ENCODE measurements at regions not wholly inside any gene's neighbourhood (a gene's known extent, or its start where the extent isn't known, plus 50 kb on each side); places are given as distances from the start of the nearest gene placed in this dataset.

DNA sequence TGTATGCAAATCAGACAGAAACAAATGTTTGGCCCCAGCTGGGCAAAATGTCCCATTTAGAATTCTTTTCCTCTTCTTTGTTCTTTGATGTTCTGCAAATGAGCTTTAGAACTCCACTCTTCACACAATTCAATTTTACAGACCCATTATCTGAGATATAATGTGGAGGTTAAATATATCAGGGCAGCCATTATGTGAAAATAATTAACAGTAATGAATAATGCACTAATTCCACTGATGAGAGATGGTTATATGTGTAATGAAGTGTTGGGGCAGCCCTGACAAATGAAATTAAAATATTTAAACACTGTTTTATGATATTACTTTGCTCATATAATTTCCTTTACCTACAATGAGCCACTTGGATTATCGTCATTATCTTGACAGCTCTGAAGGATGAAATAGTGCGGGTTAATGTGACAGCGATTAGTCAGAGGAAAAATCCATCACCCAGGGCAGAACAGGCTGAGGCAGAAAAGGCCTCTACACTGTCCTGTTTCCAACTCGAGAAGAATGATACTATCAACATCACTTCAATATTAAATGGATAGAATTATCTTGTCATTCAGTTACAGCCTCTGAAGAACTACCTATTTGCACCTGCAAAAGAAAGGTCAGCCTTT is 321.1 kb downstream of the RBM26 start:
- DNase-seq (ENCODE audit: low spot score) = no peak

DNA sequence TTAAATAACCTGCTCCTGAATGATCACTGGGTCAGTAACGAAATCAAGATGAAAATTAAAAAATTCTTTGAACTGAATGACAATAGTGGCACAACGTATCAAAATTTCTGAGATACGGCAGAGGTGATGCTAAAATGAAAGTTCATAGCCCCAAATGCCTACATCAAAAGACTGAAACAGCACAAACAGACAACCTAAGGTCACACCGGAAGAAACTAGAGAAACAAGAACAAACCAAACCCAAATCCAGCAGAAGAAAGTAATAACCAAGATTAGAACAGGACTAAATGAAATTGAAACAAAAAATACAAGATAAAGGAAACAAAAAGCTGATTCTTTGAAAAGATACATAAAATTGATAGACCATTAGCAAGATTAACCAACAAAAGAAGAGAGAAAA is 324.1 kb downstream of the RBM26 start:
- no peak for DNase-seq (ENCODE audit: low spot score)

- DNase-seq (ENCODE audit: low spot score) = no peak
Observed at GRCh38 chr13:79079351-79079839, 326.7 kb downstream of the RBM26 start.

GRCh38 chr13:79075703-79076102 is 330.4 kb downstream of the RBM26 start:
- no peak for DNase-seq (ENCODE audit: low spot score)

- DNase-seq (ENCODE audit: low spot score) = no peak
Observed at GRCh38 chr13:79070343-79070974, 335.6 kb downstream of the RBM26 start.

DNA sequence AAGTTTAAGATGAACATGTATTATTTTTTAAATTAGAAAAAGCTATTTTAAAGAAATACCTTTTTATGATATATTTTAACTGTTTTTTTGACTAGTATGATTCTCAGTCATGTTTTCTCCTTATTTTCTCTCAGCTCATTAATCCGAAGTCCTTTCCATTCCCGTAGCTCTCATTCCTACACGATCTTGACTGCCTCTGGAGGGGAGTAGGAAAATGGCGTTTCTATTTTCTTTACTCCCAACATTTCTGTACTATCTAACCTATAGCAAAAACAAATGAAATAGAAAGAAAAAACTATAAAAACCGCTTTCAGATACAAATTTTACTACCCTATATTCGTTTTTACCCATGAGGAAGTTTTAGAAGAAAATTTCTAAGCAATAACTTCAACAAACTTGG is 343.8 kb downstream of the RBM26 start:
- DNase-seq (ENCODE audit: low spot score) = no peak

DNA sequence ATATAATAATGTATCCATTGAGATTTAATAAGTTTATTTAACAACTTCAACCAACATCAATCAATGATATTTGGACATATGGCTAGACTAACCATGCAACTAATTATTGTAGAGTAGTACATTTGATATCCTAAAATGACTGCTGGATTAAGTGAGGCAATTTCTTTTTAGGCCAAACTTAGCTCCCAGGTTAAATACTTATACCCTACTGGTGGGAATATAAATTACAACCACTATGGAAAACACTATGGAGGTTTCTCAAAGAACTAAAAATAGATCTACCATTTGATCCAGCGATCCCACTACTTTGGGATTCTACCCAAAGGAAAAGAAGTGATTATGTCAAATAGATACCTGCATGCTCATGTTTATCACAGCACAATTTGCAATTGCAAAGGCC is 345.8 kb downstream of the RBM26 start:
- no peak for DNase-seq (ENCODE audit: low spot score)

DNA sequence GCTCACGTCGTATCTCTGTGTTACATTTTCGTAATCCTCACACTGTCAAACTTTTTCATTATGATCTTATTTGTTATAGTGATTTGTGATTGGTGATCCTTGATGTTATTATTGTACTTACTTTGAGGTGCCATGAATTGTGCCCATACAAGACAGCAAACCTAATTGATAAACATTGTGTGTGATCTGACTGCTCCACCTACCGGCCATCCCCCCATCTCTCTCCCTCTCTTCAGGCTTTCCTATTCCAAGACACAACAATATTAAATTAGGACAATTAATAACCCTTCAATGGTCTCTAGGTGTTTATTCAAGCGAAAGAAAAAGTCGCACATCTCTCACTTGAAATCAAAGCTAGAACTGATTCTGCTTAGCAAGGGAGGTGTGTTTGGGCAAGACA is 349.3 kb downstream of the RBM26 start:
- no peak for DNase-seq (ENCODE audit: low spot score)

GRCh38 chr13:79051472-79051871 is 354.6 kb downstream of the RBM26 start:
- DNase-seq (ENCODE audit: low spot score) = no peak

- DNase-seq (ENCODE audit: low spot score) = no peak
Observed at GRCh38 chr13:79044415-79044814, 361.6 kb downstream of the RBM26 start.

DNA sequence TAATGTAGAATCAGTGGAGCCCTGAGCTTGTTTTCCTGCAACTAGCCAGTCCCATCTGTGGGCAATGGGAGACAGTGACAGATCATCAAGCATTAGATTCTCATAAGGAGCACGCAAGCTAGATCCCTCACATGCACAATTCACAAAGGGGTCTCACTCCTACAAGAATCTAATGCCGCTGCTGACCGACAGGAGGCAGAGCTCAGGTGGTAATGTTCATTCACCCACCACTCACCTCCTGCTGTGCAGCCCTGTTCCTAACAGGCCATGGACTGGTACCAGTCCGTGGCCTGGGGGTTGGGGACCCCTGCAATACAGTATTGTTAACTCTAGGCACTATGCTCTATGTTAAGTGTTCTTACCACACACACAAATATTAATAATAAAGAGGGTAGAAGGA is 362.8 kb downstream of the RBM26 start:
- no peak for DNase-seq (ENCODE audit: low spot score)

DNA sequence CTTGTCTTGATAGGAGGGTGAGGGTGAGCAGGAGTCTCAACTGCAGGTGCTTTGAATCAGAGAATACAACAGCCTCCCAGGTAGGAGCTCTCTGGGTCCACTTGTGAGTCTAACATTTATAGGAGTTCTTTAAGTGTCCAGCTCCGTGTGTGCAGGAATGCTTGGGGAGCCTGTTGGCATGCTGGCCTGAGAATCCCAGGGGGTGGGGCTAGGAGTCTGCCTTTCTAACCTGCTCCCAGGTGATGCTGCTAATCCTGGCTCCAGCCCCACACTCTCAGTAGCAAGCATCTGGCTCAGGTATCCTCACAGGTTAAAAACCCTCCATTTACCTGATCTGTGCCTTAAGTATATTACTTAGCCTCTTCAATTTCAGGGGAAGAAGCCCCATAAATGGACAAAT is 368.9 kb downstream of the RBM26 start:
- DNase-seq (ENCODE audit: low spot score) = no peak

DNA sequence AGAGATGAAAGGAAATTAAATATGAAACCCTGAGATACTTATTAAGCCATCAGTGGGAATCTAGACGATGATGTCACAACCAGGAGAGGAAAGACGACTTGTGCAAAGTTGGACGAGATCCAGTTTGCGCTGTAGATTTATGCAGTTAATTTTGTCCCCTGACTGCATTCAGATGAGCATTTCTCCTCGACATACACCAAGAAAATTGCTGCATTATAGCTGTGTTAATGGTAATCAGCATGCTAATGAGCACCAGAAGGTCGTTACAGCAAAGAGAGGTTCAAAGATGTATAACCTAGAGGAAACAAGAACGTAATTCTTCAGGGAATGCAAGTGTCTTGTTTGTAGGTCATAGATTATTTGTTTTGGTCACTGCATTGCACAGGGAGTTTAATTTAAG is 371.7 kb downstream of the RBM26 start:
- DNase-seq (ENCODE audit: low spot score) = no peak

DNA sequence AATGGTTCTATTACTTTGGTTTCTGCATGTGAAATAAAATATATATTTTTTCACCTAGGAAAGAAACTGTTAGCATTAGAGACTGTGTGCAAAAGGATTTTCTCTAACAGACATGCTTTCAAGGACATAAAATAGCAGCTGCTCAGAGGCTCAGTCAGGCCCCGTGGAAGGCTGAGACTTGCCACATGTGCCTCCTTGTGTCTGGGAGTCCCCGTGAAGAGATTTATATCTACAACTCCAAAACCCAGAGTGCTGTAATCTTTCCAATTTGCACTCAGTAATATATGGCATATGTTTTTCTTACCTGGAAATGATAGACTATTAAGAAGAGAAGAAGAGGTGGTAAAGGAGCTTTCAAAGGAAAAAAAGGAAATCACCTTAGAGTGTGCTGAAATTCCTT is 371.6 kb upstream of the OBI1 start:
- no peak for DNase-seq (ENCODE audit: low spot score)

- DNase-seq (ENCODE audit: low spot score) = no peak
Observed at GRCh38 chr13:79018166-79018565, 359.2 kb upstream of the OBI1 start.

DNA sequence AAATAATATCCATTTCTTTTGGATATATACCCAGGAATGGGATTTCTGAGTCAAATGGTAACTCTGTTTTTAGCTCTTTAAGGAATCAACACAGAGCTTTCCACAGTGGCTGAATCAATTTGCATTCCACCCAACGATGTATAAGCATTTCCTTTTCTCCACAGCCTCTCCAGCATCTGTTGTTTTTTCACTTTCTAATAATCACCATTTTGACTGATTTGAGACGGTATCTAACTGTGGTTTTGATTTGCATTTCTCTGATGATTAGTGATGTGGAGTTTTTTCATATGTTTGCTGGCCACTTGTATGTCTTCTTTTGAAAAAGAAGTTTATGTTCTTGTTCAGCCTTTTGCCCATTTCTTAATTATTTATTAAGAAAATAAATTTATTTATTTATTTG is 352.2 kb upstream of the OBI1 start:
- DNase-seq (ENCODE audit: low spot score) = no peak

- no peak for DNase-seq (ENCODE audit: low spot score)
Observed at GRCh38 chr13:79003989-79004898, 345.3 kb upstream of the OBI1 start.

GRCh38 chr13:78999494-78999893 is 340.5 kb upstream of the OBI1 start:
- no peak for DNase-seq (ENCODE audit: low spot score)

DNA sequence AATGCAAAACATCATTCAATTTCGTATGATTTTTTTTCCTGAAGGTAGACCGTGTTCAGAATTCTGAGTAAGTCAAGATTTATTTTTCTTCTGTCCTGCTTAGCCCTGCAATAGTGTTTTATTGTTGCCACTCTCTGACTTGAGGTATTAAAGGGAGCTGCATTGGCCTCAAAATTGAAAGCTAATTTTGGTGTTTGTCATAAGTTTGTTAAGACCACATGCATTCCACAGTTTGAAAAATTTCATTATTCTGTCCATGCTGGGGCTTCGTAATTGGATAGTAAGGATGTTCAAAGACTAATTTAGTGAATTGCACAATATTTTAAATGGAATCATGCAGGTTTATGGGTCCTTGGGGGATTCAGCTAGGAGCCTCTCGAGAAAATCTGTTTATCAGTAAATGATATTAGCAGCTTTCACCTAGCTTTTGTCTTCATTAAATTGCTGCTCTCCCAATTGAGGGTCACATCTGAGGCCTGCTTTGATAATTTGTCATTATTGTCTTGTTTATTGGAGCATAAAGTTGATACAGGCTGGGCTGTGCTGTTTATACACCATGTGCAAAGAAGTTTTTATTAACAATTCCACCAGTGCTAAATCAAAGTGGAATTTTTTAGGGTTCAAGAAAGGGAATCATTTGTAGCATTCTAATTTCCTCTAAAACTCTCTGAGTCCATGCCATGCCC is 339.8 kb upstream of the OBI1 start:
- no peak for DNase-seq (ENCODE audit: low spot score)

GRCh38 chr13:78997902-78998629 is 339.1 kb upstream of the OBI1 start:
- no peak for DNase-seq (ENCODE audit: low spot score)

- no peak for DNase-seq (ENCODE audit: low spot score)
Observed at GRCh38 chr13:78993792-78994191, 334.8 kb upstream of the OBI1 start.

GRCh38 chr13:78981913-78982312 is 323.0 kb upstream of the OBI1 start:
- no peak for DNase-seq (ENCODE audit: low spot score)
